Trophoblast cell (in vitro differentiated cells and primary cell): ENCODE measurements at regions not wholly inside any gene's neighbourhood (a gene's known extent, or its start where the extent isn't known, plus 50 kb on each side); places are given as distances from the start of the nearest gene placed in this dataset.

Source experiments
- DNase-seq, 2 donors: peaks; one replicate each; pipeline ENCODE4 v3.0.0-alpha.2; 2016
- H2AFZ ChIP-seq: 2 replicates; pipeline ENCODE4 v1.6.1; 2013; ENCODE audit warnings: low read length, moderate library complexity, mild to moderate bottlenecking; ENCODE audit not compliant: insufficient read depth, poor library complexity
- H2AK5ac ChIP-seq: 2 replicates; pipeline ENCODE4 v1.6.1; 2013; ENCODE audit warnings: mild to moderate bottlenecking, low read length
- H2BK120ac ChIP-seq: 2 replicates; pipeline ENCODE4 v1.6.1; 2013; ENCODE audit warnings: low read length, mild to moderate bottlenecking, moderate library complexity; ENCODE audit not compliant: insufficient read depth, poor library complexity
- H2BK12ac ChIP-seq: 2 replicates; pipeline ENCODE4 v1.6.1; 2013; ENCODE audit warnings: mild to moderate bottlenecking, low read length, moderate library complexity
- H2BK5ac ChIP-seq: 2 replicates; pipeline ENCODE4 v1.6.1; 2013; ENCODE audit warnings: low read length, low read depth, moderate library complexity, mild to moderate bottlenecking; ENCODE audit not compliant: poor library complexity
- H3K14ac ChIP-seq: 2 replicates; pipeline ENCODE4 v1.6.1; 2013; ENCODE audit warnings: mild to moderate bottlenecking, low read length
- H3K18ac ChIP-seq: 2 replicates; pipeline ENCODE4 v1.6.1; 2013; ENCODE audit warnings: mild to moderate bottlenecking, low read length
- H3K23ac ChIP-seq: 2 replicates; pipeline ENCODE4 v1.6.1; 2013; ENCODE audit warnings: low read length
- H3K27ac ChIP-seq: 2 replicates; pipeline ENCODE4 v1.5.1; 2013; ENCODE audit warnings: low read depth, mild to moderate bottlenecking, inconsistent platforms, low read length, moderate library complexity
- H3K27me3 ChIP-seq: 2 replicates; pipeline ENCODE4 v1.6.1; 2013; ENCODE audit warnings: inconsistent platforms, mild to moderate bottlenecking, low read length, moderate library complexity; ENCODE audit not compliant: insufficient read depth
- H3K36me3 ChIP-seq, 2 experiments: 1 replicate in 1 of 2; 2 replicates in 1 of 2; pipeline ENCODE4 v1.6.1; 2013; ENCODE audit warnings: low read length in 2 of 2, mild to moderate bottlenecking in 2 of 2, moderate library complexity in 1 of 2; ENCODE audit not compliant: insufficient read depth in 2 of 2, control insufficient read depth in 1 of 2
- H3K4ac ChIP-seq: 2 replicates; pipeline ENCODE4 v1.6.1; 2013; ENCODE audit warnings: low read depth, mild to moderate bottlenecking, low read length, moderate library complexity
- H3K4me1 ChIP-seq, 2 experiments: 1 replicate in 1 of 2; 2 replicates in 1 of 2; pipeline ENCODE4 v1.6.1; 2013; ENCODE audit warnings: low read length in 2 of 2, mild to moderate bottlenecking in 2 of 2, moderate library complexity in 1 of 2; ENCODE audit not compliant: insufficient read depth in 2 of 2, control insufficient read depth in 1 of 2
- H3K4me2 ChIP-seq: 2 replicates; pipeline ENCODE4 v1.6.1; 2013; ENCODE audit warnings: inconsistent platforms, mild to moderate bottlenecking, low read length, moderate library complexity
- H3K4me3 ChIP-seq: 2 replicates; pipeline ENCODE4 v1.5.1; 2013; ENCODE audit warnings: mild to moderate bottlenecking, low read depth, low read length, inconsistent platforms
- H3K79me1 ChIP-seq: one replicate; pipeline ENCODE4 v1.6.1; 2013; ENCODE audit warnings: low read length
- H3K79me2 ChIP-seq: 2 replicates; pipeline ENCODE4 v1.6.1; 2013; ENCODE audit warnings: low read length, mild to moderate bottlenecking; ENCODE audit not compliant: control insufficient read depth, insufficient read depth, poor library complexity
- H3K9ac ChIP-seq: 2 replicates; pipeline ENCODE4 v1.6.1; 2013; ENCODE audit warnings: mild to moderate bottlenecking, low read length
- H3K9me3 ChIP-seq: 2 replicates; pipeline ENCODE4 v1.6.1; 2013; ENCODE audit warnings: low read depth, mild to moderate bottlenecking, control low read depth, inconsistent platforms, low read length; ENCODE audit not compliant: insufficient read depth
- H4K12ac ChIP-seq: 2 replicates; pipeline ENCODE4 v1.6.1; 2013; ENCODE audit warnings: low read depth, mild to moderate bottlenecking, low read length, moderate library complexity
- H4K8ac ChIP-seq: 2 replicates; pipeline ENCODE4 v1.6.1; 2013; ENCODE audit warnings: low read depth, mild to moderate bottlenecking, low read length, moderate library complexity
- H4K91ac ChIP-seq: one replicate; pipeline ENCODE4 v1.6.1; 2013; ENCODE audit warnings: low read depth, mild to moderate bottlenecking, low read length, moderate library complexity
- WGBS: extraction: QIAGEN DNeasy Blood & Tissue Kit; methylation state at CpG from one replicate; pipeline ENCODE4 v1.1.7; 2013; ENCODE audit warnings: missing lambda C conversion rate; ENCODE audit not compliant: insufficient read length, insufficient coverage; ENCODE audit errors: extremely low coverage; 5-methylcytosine and 5-hydroxymethylcytosine counted together

DNA sequence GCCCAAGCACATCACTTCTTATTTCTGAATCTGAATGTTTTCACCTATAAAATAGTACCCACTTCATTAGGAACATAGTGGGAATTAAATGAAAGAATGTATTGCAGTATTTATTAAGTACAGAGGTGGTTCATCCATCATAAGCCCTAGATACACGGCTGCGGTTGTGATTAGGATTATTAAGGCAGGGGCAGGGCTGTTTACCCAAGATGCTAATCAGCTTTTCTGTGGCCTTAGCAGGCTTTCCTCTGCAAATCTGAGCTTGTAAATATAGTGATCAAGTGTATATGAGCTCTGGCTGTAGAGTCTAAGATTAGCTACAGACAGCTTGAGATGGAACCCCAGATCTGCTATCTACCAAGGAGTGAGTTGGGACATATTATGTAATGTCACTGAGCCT, 124.1 kb upstream of the ADRA1B start:
- Histone ChIP-seq H3K79me1 (no peaks in the 10 kb centered on the region), H3K4me3 (no peak overlapping the region), H3K4ac (no peak overlapping the region), H2BK12ac (no peak overlapping the region), H2AK5ac (no peak overlapping the region), H2BK5ac (no peak overlapping the region), H3K4me2 (no peak overlapping the region), H3K27me3 (no peaks in the 10 kb centered on the region), H3K23ac (no peak overlapping the region), H3K9me3 (no peaks in the 10 kb centered on the region), H3K18ac (no peak overlapping the region), H2AFZ (no peak overlapping the region), H3K4me1 (no peaks in the 10 kb centered on the region), H3K79me2 (no peaks in the 10 kb centered on the region), H4K8ac (no peak overlapping the region), H3K27ac (no peak overlapping the region), H4K91ac (no peak overlapping the region), H3K14ac (no peak overlapping the region), H3K36me3 (no peaks in the 10 kb centered on the region), H3K9ac (no peak overlapping the region), H2BK120ac (no peak overlapping the region), H4K12ac (no peak overlapping the region)
- no CpG with 5 or more reads among the region's 2 CpGs for WGBS
- no peak for DNase-seq

- H3K14ac ChIP-seq = no peak overlapping the region
- H2BK12ac ChIP-seq = no peak overlapping the region
- H3K79me2 ChIP-seq = no peaks in the 10 kb centered on the region
- H3K79me1 ChIP-seq = no peaks in the 10 kb centered on the region
- H3K27me3 ChIP-seq = no peaks in the 10 kb centered on the region
- H4K8ac ChIP-seq = no peak overlapping the region
- H3K4me1 ChIP-seq = no peaks in the 10 kb centered on the region
- H3K27ac ChIP-seq = no peak overlapping the region
- H4K12ac ChIP-seq = no peak overlapping the region
- no peak for DNase-seq
- no CpG with 5 or more reads among the region's 4 CpGs for WGBS
- no peak overlapping the region for H2AFZ ChIP-seq
- no peak overlapping the region for H3K18ac ChIP-seq
- no peak overlapping the region for H4K91ac ChIP-seq
- H3K36me3 ChIP-seq = no peaks in the 10 kb centered on the region
- H3K23ac ChIP-seq = no peak overlapping the region
- no peak overlapping the region for H2BK5ac ChIP-seq
- H3K9ac ChIP-seq = no peak overlapping the region
- no peak overlapping the region for H3K4ac ChIP-seq
- no peak overlapping the region for H2BK120ac ChIP-seq
- no peak overlapping the region for H3K4me3 ChIP-seq
- H2AK5ac ChIP-seq = no peak overlapping the region
- H3K9me3 ChIP-seq = no peaks in the 10 kb centered on the region
- no peak overlapping the region for H3K4me2 ChIP-seq
Measured at GRCh38 chr5:159797261-159797970, 118.9 kb upstream of the ADRA1B start.

GRCh38 chr5:159799701-159800100, 116.6 kb upstream of the ADRA1B start:
- Histone ChIP-seq H3K79me1 (no peaks in the 10 kb centered on the region), H3K9me3 (no peaks in the 10 kb centered on the region), H3K36me3 (no peaks in the 10 kb centered on the region), H4K8ac (no peak overlapping the region), H3K4ac (no peak overlapping the region), H3K79me2 (no peaks in the 10 kb centered on the region), H2AFZ (no peak overlapping the region), H4K91ac (no peak overlapping the region), H3K18ac (no peak overlapping the region), H3K27ac (no peak overlapping the region), H4K12ac (no peak overlapping the region), H3K9ac (no peak overlapping the region), H2BK120ac (no peak overlapping the region), H2AK5ac (no peak overlapping the region), H3K4me2 (no peak overlapping the region), H3K27me3 (no peaks in the 10 kb centered on the region), H3K14ac (no peak overlapping the region), H2BK12ac (no peak overlapping the region), H2BK5ac (no peak overlapping the region), H3K4me1 (no peaks in the 10 kb centered on the region), H3K4me3 (no peak overlapping the region), H3K23ac (no peak overlapping the region)
- DNase-seq = no peak
- no CpG with 5 or more reads among the region's 8 CpGs for WGBS

- H3K27me3 ChIP-seq = no peaks in the 10 kb centered on the region
- H2AK5ac ChIP-seq = no peak overlapping the region
- no peak overlapping the region for H4K91ac ChIP-seq
- no peak for DNase-seq
- no peak overlapping the region for H3K4ac ChIP-seq
- no peak overlapping the region for H4K8ac ChIP-seq
- H3K79me1 ChIP-seq = no peaks in the 10 kb centered on the region
- no peak overlapping the region for H4K12ac ChIP-seq
- no peaks in the 10 kb centered on the region for H3K79me2 ChIP-seq
- no peak overlapping the region for H2BK120ac ChIP-seq
- no peak overlapping the region for H3K4me2 ChIP-seq
- no peak overlapping the region for H2BK5ac ChIP-seq
- H3K9ac ChIP-seq = no peak overlapping the region
- no peak overlapping the region for H3K18ac ChIP-seq
- no peak overlapping the region for H3K4me3 ChIP-seq
- WGBS = no CpG with 5 or more reads among the region's 8 CpGs
- no peak overlapping the region for H2AFZ ChIP-seq
- H3K9me3 ChIP-seq = no peaks in the 10 kb centered on the region
- no peak overlapping the region for H3K27ac ChIP-seq
- H3K36me3 ChIP-seq = no peaks in the 10 kb centered on the region
- H3K23ac ChIP-seq = no peak overlapping the region
- H2BK12ac ChIP-seq = no peak overlapping the region
- H3K14ac ChIP-seq = no peak overlapping the region
- H3K4me1 ChIP-seq = no peaks in the 10 kb centered on the region
Measured at GRCh38 chr5:159800131-159800840, 116.0 kb upstream of the ADRA1B start.
